SH-SY5Y (cell line): ENCODE measurements at regions not wholly inside any gene's neighbourhood (a gene's known extent, or its start where the extent isn't known, plus 50 kb on each side); places are given as distances from the start of the nearest gene placed in this dataset.

ENCODE experiments used
- GATA2 ChIP-seq: IDR thresholded peaks from 2 replicates; pipeline ENCODE4 v1.6.1; 2011; ENCODE audit warnings: mild to moderate bottlenecking, low read depth, low read length
- GATA3 ChIP-seq: IDR thresholded peaks from 2 replicates; pipeline ENCODE4 v1.6.1; 2011; ENCODE audit warnings: low read depth, mild to moderate bottlenecking, low read length, moderate library complexity

GRCh38 chr3:162196964-162197363 lies 700.4 kb downstream of the OTOL1 start:
- TF ChIP-seq GATA3: no peak

GRCh38 chr3:162200836-162201235 lies 704.2 kb downstream of the OTOL1 start:
- no peak for TF ChIP-seq GATA2

GRCh38 chr3:162206648-162207047 lies 710.0 kb downstream of the OTOL1 start:
- TF ChIP-seq GATA2 (no peak), GATA3 (no peak)

- no peak for TF ChIP-seq GATA3
- TF ChIP-seq GATA2: no peak
Measured at GRCh38 chr3:162211470-162211869, 714.9 kb downstream of the OTOL1 start.

GRCh38 chr3:162213196-162213595 lies 716.6 kb downstream of the OTOL1 start:
- TF ChIP-seq GATA2 (no peak), GATA3 (no peak)

GRCh38 chr3:162213956-162214355 lies 717.3 kb downstream of the OTOL1 start:
- TF ChIP-seq GATA2 (no peak), GATA3 (no peak)

GRCh38 chr3:162217647-162218046 lies 721.0 kb downstream of the OTOL1 start:
- TF ChIP-seq GATA3: no peak
- no peak for TF ChIP-seq GATA2

- TF ChIP-seq GATA2: no peak
Measured at GRCh38 chr3:162218479-162218878, 721.9 kb downstream of the OTOL1 start.

- TF ChIP-seq GATA2: no peak
Measured at GRCh38 chr3:162224746-162225145, 728.1 kb downstream of the OTOL1 start.

- TF ChIP-seq GATA2 (no peak), GATA3 (no peak)
Measured at GRCh38 chr3:162236949-162237348, 740.3 kb downstream of the OTOL1 start.

GRCh38 chr3:162250782-162251181 lies 754.2 kb downstream of the OTOL1 start:
- TF ChIP-seq GATA3 (no peak), GATA2 (no peak)

GRCh38 chr3:162262129-162262528 lies 765.5 kb downstream of the OTOL1 start:
- TF ChIP-seq GATA3 (no peak), GATA2 (no peak)

GRCh38 chr3:162263596-162263995 lies 767.0 kb downstream of the OTOL1 start:
- TF ChIP-seq GATA2 (no peak), GATA3 (no peak)

GRCh38 chr3:162269636-162270458 lies 773.2 kb downstream of the OTOL1 start:
- TF ChIP-seq GATA2: no peak
- TF ChIP-seq GATA3: no peak

GRCh38 chr3:162274070-162274469 lies 777.5 kb downstream of the OTOL1 start:
- no peak for TF ChIP-seq GATA3
- TF ChIP-seq GATA2: no peak

- TF ChIP-seq GATA2 (no peak), GATA3 (no peak)
Measured at GRCh38 chr3:162278834-162279233, 782.2 kb downstream of the OTOL1 start.

- TF ChIP-seq GATA3 (no peak), GATA2 (no peak)
Measured at GRCh38 chr3:162285259-162285658, 788.7 kb downstream of the OTOL1 start.

- TF ChIP-seq GATA2 (no peak), GATA3 (no peak)
Measured at GRCh38 chr3:162287600-162287999, 791.0 kb downstream of the OTOL1 start.
